ENCODE measurements at regions not wholly inside any gene's neighbourhood (a gene's known extent, or its start where the extent isn't known, plus 50 kb on each side); places are given as distances from the start of the nearest gene placed in this dataset.

DNA sequence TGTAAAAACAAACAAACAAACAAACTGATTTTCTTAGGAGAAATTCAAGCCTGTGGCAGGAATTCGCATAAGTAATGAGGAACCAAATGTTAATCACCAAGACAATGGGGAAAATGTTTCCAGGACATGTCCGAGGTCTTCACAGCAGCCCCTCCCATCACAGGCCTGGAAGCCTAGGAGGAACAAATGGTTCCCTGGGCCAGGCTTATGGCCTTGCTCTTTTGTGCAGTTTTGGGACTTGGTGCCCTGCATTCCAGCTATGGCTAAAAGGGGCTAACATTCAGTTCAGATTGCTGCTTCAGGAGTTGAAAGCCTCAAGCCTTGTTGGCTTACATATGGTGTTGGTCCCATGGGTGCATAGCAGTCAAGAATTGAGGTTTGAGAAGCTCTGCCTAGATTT, 1372.7 kb upstream of the CITED2 start:
- Histone ChIP-seq H3K36me3 (ENCODE audit: control insufficient read depth in 2 of 2, insufficient read depth in 2 of 2, low read length in 1 of 2) (no peaks in the 10 kb centered on the region), H3K9me3 (ENCODE audit: control insufficient read depth in 2 of 2, insufficient read depth in 1 of 2, low read length in 1 of 2) (peaks cover 0 to 11% of the 10 kb centered on the region in 2 donors), H3K27ac (ENCODE audit: low read depth in 1 of 2, low read length in 1 of 2) (no peak overlapping the region), H3K4me1 (ENCODE audit: control insufficient read depth in 2 of 2, insufficient read depth in 2 of 2, low read length in 2 of 2) (no peaks in the 10 kb centered on the region), H3K4me3 (ENCODE audit: low read length in 2 of 2) (no peak overlapping the region), H3K27me3 (ENCODE audit: control insufficient read depth in 2 of 2, insufficient read depth in 1 of 2, low read length in 1 of 2) (no peaks in the 10 kb centered on the region)
- 90% methylated on average over 2 of the region's 2 CpGs for WGBS
- DNase-seq (ENCODE audit: low read depth in 6 of 9, low spot score in 9 of 9), result no peak

DNA sequence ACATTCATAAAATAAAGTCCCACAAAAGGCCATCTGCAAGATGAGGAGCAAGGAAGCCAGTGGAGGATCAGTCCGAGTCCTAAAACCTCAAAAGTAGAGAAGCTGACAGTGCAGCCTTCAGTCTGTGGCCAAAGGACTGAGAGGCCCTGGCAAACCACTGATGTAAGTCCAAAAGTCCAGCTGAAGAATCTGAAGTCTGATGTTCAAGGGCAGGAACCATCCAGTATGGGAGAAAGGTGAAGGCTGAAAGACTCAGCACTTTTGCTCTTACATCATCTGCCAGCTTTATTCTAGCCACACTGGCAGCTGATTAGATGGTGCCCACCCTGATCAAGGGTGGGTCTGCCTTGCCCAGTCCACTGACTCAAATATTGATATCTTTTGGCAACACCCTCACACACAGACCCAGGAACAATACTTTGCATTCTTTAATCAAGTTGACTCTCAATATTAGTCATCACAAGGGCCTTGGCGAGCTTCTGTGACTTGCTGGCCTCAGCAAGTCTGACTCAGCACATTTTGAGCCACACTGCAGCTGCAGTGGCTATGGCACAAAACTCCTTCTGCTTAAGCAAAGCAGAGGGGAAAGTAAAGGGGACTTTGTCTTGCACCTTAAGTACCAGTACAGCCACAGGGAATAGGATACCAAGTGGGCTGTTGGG, 1370.3 kb upstream of the CITED2 start:
- no peak for DNase-seq (ENCODE audit: low read depth in 6 of 9, low spot score in 9 of 9)
- Histone ChIP-seq H3K4me1 (ENCODE audit: control insufficient read depth in 2 of 2, insufficient read depth in 2 of 2, low read length in 2 of 2) (no peaks in the 10 kb centered on the region), H3K4me3 (ENCODE audit: low read length in 2 of 2) (no peak overlapping the region), H3K36me3 (ENCODE audit: control insufficient read depth in 2 of 2, insufficient read depth in 2 of 2, low read length in 1 of 2) (no peaks in the 10 kb centered on the region), H3K27ac (ENCODE audit: low read depth in 1 of 2, low read length in 1 of 2) (no peak overlapping the region), H3K27me3 (ENCODE audit: control insufficient read depth in 2 of 2, insufficient read depth in 1 of 2, low read length in 1 of 2) (no peaks in the 10 kb centered on the region), H3K9me3 (ENCODE audit: control insufficient read depth in 2 of 2, insufficient read depth in 1 of 2, low read length in 1 of 2) (peaks cover 0 to 11% of the 10 kb centered on the region in 2 donors)
- WGBS, result 83% methylated on average over 2 of the region's 2 CpGs

DNA sequence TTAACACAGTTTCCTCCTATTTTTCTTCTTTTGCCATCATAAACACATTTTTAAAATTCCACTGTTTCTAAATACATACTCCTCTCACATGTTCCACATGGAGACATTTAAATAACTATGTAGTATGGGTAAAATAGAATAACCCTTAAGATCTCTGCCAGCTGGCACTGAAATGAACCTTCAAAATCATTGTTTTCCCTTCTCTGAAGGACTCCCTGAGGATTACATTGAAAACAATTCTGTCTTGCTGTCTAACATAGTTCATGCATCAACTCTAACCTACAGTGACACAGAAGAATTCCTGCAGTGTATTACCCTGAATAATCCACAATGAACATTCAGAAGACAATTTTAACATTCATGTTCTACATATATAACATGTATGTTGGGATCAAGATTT, 1361.8 kb upstream of the CITED2 start:
- H3K4me3 ChIP-seq (ENCODE audit: low read length in 2 of 2), result no peak overlapping the region
- no peaks in the 10 kb centered on the region for H3K4me1 ChIP-seq (ENCODE audit: control insufficient read depth in 2 of 2, insufficient read depth in 2 of 2, low read length in 2 of 2)
- no peaks in the 10 kb centered on the region for H3K36me3 ChIP-seq (ENCODE audit: control insufficient read depth in 2 of 2, insufficient read depth in 2 of 2, low read length in 1 of 2)
- no peak overlapping the region for H3K27ac ChIP-seq (ENCODE audit: low read depth in 1 of 2, low read length in 1 of 2)
- H3K27me3 ChIP-seq (ENCODE audit: control insufficient read depth in 2 of 2, insufficient read depth in 1 of 2, low read length in 1 of 2), result no peaks in the 10 kb centered on the region
- no peaks in the 10 kb centered on the region for H3K9me3 ChIP-seq (ENCODE audit: control insufficient read depth in 2 of 2, insufficient read depth in 1 of 2, low read length in 1 of 2)
- no peak for DNase-seq (ENCODE audit: low read depth in 6 of 9, low spot score in 9 of 9)

DNA sequence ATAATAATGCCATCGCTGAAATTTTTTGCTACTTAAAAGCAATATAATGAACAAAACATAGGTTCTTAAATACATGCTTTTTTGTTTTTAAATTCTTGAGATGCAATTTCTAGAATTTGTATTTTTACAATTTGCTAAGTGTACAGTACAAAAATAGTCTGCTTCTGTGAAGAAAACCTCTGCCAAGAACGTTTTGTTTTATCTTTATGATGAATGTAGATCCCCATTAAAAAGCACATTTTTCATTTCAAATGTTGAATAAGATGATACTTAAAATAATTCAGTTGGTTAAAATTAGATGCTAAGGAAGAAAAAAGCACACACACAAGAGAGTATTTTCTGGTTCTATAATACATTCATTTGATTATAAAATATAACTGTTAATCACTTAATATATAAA, 1358.5 kb upstream of the CITED2 start:
- Histone ChIP-seq H3K4me1 (ENCODE audit: control insufficient read depth in 2 of 2, insufficient read depth in 2 of 2, low read length in 2 of 2) (no peaks in the 10 kb centered on the region), H3K36me3 (ENCODE audit: control insufficient read depth in 2 of 2, insufficient read depth in 2 of 2, low read length in 1 of 2) (no peaks in the 10 kb centered on the region), H3K4me3 (ENCODE audit: low read length in 2 of 2) (no peak overlapping the region), H3K9me3 (ENCODE audit: control insufficient read depth in 2 of 2, insufficient read depth in 1 of 2, low read length in 1 of 2) (no peaks in the 10 kb centered on the region), H3K27ac (ENCODE audit: low read depth in 1 of 2, low read length in 1 of 2) (no peak overlapping the region), H3K27me3 (ENCODE audit: control insufficient read depth in 2 of 2, insufficient read depth in 1 of 2, low read length in 1 of 2) (no peaks in the 10 kb centered on the region)
- DNase-seq (ENCODE audit: low read depth in 6 of 9, low spot score in 9 of 9), result no peak
- 84% methylated on average over 2 of the region's 2 CpGs for WGBS

DNA sequence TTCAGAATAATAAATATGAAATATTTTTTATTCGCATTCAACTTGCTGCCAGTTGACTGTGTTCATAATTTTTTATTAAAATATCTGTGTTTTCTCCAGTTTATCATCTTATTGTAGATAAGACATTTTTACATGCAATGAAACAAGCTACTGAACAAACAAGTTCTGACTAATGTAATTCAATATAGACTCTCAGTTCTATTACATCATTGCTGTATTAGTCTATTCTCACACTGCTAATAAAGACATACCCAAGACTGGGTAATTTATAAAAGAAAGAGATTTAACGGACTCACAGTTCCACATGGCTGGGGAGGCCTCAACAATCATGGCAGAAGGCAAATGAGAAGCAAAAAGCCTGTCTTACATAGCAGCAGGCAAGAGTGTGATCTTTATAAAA, 1357.7 kb upstream of the CITED2 start:
- no peaks in the 10 kb centered on the region for H3K4me1 ChIP-seq (ENCODE audit: control insufficient read depth in 2 of 2, insufficient read depth in 2 of 2, low read length in 2 of 2)
- no peaks in the 10 kb centered on the region for H3K36me3 ChIP-seq (ENCODE audit: control insufficient read depth in 2 of 2, insufficient read depth in 2 of 2, low read length in 1 of 2)
- no peaks in the 10 kb centered on the region for H3K27me3 ChIP-seq (ENCODE audit: control insufficient read depth in 2 of 2, insufficient read depth in 1 of 2, low read length in 1 of 2)
- no peak overlapping the region for H3K27ac ChIP-seq (ENCODE audit: low read depth in 1 of 2, low read length in 1 of 2)
- DNase-seq (ENCODE audit: low read depth in 6 of 9, low spot score in 9 of 9), result no peak
- no peaks in the 10 kb centered on the region for H3K9me3 ChIP-seq (ENCODE audit: control insufficient read depth in 2 of 2, insufficient read depth in 1 of 2, low read length in 1 of 2)
- no peak overlapping the region for H3K4me3 ChIP-seq (ENCODE audit: low read length in 2 of 2)
- WGBS, result 94% methylated on average over 2 of the region's 2 CpGs

DNA sequence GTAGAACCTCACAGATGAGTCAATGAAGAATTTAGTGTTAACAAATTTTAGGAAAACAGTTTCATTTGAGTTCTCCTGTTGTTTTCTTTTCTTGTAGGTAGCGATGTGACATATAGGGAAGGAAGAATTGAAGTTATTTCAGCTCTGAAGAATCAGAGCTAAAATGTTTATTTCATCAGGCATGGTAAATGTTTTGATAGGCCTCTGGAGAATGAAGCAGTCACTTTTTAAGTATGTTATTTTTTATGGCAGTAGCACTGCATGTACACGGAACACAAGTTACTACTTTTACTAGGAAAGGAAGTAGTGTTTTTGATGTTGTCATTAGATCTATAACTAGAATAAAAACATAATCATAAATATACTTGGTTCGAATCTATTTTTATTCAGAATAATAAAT, 1357.3 kb upstream of the CITED2 start:
- 97% methylated on average over 3 of the region's 3 CpGs for WGBS
- no peak overlapping the region for H3K27ac ChIP-seq (ENCODE audit: low read depth in 1 of 2, low read length in 1 of 2)
- no peaks in the 10 kb centered on the region for H3K4me1 ChIP-seq (ENCODE audit: control insufficient read depth in 2 of 2, insufficient read depth in 2 of 2, low read length in 2 of 2)
- DNase-seq (ENCODE audit: low read depth in 6 of 9, low spot score in 9 of 9), result no peak
- H3K27me3 ChIP-seq (ENCODE audit: control insufficient read depth in 2 of 2, insufficient read depth in 1 of 2, low read length in 1 of 2), result no peaks in the 10 kb centered on the region
- H3K9me3 ChIP-seq (ENCODE audit: control insufficient read depth in 2 of 2, insufficient read depth in 1 of 2, low read length in 1 of 2), result no peaks in the 10 kb centered on the region
- no peak overlapping the region for H3K4me3 ChIP-seq (ENCODE audit: low read length in 2 of 2)
- H3K36me3 ChIP-seq (ENCODE audit: control insufficient read depth in 2 of 2, insufficient read depth in 2 of 2, low read length in 1 of 2), result no peaks in the 10 kb centered on the region

DNA sequence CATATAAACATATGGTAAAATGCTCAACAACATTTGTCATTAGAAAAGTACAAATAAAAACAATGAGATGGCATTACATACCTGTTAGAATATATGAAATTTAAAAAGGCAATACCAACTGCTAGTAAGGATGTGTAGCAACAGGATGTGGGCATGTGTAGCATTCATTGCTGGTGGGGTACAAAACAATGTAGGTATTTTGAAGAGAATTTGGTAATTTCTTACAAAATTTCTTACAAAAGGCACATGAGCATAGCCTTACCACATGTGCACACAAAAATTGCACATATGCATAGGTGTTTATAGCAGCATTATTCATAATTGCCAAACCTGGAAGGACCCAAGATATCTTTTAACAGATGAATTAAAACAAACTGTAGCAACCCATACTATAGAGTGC, 1355.1 kb upstream of the CITED2 start:
- no peaks in the 10 kb centered on the region for H3K27me3 ChIP-seq (ENCODE audit: control insufficient read depth in 2 of 2, insufficient read depth in 1 of 2, low read length in 1 of 2)
- H3K36me3 ChIP-seq (ENCODE audit: control insufficient read depth in 2 of 2, insufficient read depth in 2 of 2, low read length in 1 of 2), result no peaks in the 10 kb centered on the region
- H3K4me3 ChIP-seq (ENCODE audit: low read length in 2 of 2), result no peak overlapping the region
- no peak overlapping the region for H3K27ac ChIP-seq (ENCODE audit: low read depth in 1 of 2, low read length in 1 of 2)
- H3K4me1 ChIP-seq (ENCODE audit: control insufficient read depth in 2 of 2, insufficient read depth in 2 of 2, low read length in 2 of 2), result no peaks in the 10 kb centered on the region
- peak in 1 of 9 donors; percentile 14 for DNase-seq (ENCODE audit: low read depth in 6 of 9, low spot score in 9 of 9)
- no peaks in the 10 kb centered on the region for H3K9me3 ChIP-seq (ENCODE audit: control insufficient read depth in 2 of 2, insufficient read depth in 1 of 2, low read length in 1 of 2)

DNA sequence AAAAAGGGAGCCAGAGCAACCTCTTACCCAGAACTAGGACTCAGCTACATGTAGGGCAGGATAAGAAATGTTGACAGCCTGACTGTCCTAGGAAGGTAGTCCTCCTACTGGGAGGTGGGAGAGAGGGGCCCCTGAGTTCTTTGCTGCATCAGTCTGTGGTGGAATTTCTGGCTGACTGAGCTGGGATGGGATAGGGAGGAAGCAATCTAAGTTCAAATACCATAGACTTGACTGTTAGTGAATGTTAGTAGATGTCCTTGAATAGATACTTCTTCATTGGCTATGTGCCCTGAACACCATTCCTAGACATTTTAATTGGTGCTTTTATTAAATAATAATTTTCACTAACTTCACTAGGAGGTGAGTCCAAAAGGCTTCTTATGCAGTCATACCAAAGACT, 1343.6 kb upstream of the CITED2 start:
- DNase-seq (ENCODE audit: low read depth in 6 of 9, low spot score in 9 of 9), result no peak
- Histone ChIP-seq H3K4me3 (ENCODE audit: low read length in 2 of 2) (no peak overlapping the region), H3K27ac (ENCODE audit: low read depth in 1 of 2, low read length in 1 of 2) (no peak overlapping the region), H3K9me3 (ENCODE audit: control insufficient read depth in 2 of 2, insufficient read depth in 1 of 2, low read length in 1 of 2) (no peaks in the 10 kb centered on the region), H3K4me1 (ENCODE audit: control insufficient read depth in 2 of 2, insufficient read depth in 2 of 2, low read length in 2 of 2) (no peaks in the 10 kb centered on the region), H3K27me3 (ENCODE audit: control insufficient read depth in 2 of 2, insufficient read depth in 1 of 2, low read length in 1 of 2) (no peaks in the 10 kb centered on the region), H3K36me3 (ENCODE audit: control insufficient read depth in 2 of 2, insufficient read depth in 2 of 2, low read length in 1 of 2) (no peaks in the 10 kb centered on the region)

DNA sequence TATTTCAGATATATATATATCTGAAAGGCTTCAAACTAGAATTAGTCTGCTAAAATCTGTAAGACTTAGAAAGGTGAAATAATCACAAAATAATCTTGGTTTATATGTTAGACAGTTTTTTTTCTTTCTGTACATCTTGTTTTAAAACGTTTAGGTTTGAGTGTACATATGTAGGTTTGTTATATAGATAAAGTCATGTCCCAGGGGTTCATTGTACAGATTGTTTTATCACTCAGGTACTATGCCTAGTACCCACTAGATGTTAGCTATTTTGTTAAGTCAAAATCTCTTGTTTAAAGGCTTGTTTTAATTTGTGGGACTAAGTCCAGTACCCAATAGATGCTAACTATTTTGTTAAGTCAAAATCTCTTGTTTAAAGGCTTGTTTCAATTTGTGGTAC, 1339.0 kb upstream of the CITED2 start:
- no peaks in the 10 kb centered on the region for H3K36me3 ChIP-seq (ENCODE audit: control insufficient read depth in 2 of 2, insufficient read depth in 2 of 2, low read length in 1 of 2)
- DNase-seq (ENCODE audit: low read depth in 6 of 9, low spot score in 9 of 9), result peak in 2 of 9 donors; percentile 14 to 25
- 85% methylated on average over 1 of the region's 1 CpG for WGBS
- H3K9me3 ChIP-seq (ENCODE audit: control insufficient read depth in 2 of 2, insufficient read depth in 1 of 2, low read length in 1 of 2), result no peaks in the 10 kb centered on the region
- no peaks in the 10 kb centered on the region for H3K4me1 ChIP-seq (ENCODE audit: control insufficient read depth in 2 of 2, insufficient read depth in 2 of 2, low read length in 2 of 2)
- H3K27me3 ChIP-seq (ENCODE audit: control insufficient read depth in 2 of 2, insufficient read depth in 1 of 2, low read length in 1 of 2), result no peaks in the 10 kb centered on the region
- no peak overlapping the region for H3K4me3 ChIP-seq (ENCODE audit: low read length in 2 of 2)
- H3K27ac ChIP-seq (ENCODE audit: low read depth in 1 of 2, low read length in 1 of 2), result no peak overlapping the region

Measured in thymus (tissue), 11 donors.